K562 (cell line): ENCODE measurements at regions not wholly inside any gene's neighbourhood (a gene's known extent, or its start where the extent isn't known, plus 50 kb on each side); places are given as distances from the start of the nearest gene placed in this dataset.

Experiments
- ATAC-seq: fragments of 200-7000 bp; cut with Tn5 transposase; 3 replicates; pipeline ENCODE4 v1.9.1; 2020; ENCODE audit warnings: moderate library complexity
- BruUV-seq: library from RNA; stranded (reverse); fragments of 400-500 nt; replicated peaks from 2 replicates; lab custom pipeline; 2021; lab: Mats Ljungman, UMichigan
- CTCF ChIA-PET: fragments of 300-600 bp; formaldehyde crosslinking; extraction: SDS; loops from one replicate; lab custom pipeline; 2021; ENCODE audit warnings: low intra/inter-chr PET ratio; lab: Yijun Ruan, JAX
- POLR2A ChIA-PET: fragments of 300-600, 350-650 bp; sonication (Branson Sonifier 250); formaldehyde crosslinking; extraction: SDS; loops from one replicate; lab custom pipeline; 2021; ENCODE audit warnings: antibody characterized with exemption, inconsistent platforms; lab: Yijun Ruan, JAX
- DNase-seq, 4 experiments: peaks; one replicate each; pipeline versions ENCODE4 v3.0.0 to v3.0.0-alpha.2; 2011 to 2018; ENCODE audit warnings: low spot score in 3 of 4, mixed read lengths in 3 of 4; ENCODE audit errors: extremely low read depth in 1 of 4
- FAIRE-seq: peaks from 2 replicates; lab custom pipeline; 2011; peaks lifted over from hg19 to GRCh38; lab: Jason Lieb, UNC
- H2AFZ ChIP-seq: 2 replicates; pipeline ENCODE4 v1.6.0; 2011; ENCODE audit warnings: low read depth, low read length, control low read depth, inconsistent platforms
- H3K27ac ChIP-seq: fragments of 200-600 bp; 3 replicates; pipeline ENCODE4 v1.8.0; 2011; ENCODE audit warnings: low read depth, mild to moderate bottlenecking, control low read depth, inconsistent platforms, low read length, moderate library complexity, mixed read lengths; ENCODE audit errors: extremely low read depth
- H3K27me3 ChIP-seq, 2 experiments: fragments of 300-600 bp in 1 of 2; 2 replicates in 1 of 2; 3 replicates in 1 of 2; pipeline versions ENCODE4 v1.6.0 to v1.8.0; 2011; ENCODE audit warnings: inconsistent platforms in 2 of 2, low read length in 2 of 2, mild to moderate bottlenecking in 1 of 2, mixed read lengths in 1 of 2, moderate library complexity in 1 of 2; ENCODE audit not compliant: control insufficient read depth in 2 of 2, insufficient read depth in 2 of 2
- H3K36me3 ChIP-seq: fragments of 300-600 bp; 3 replicates; pipeline ENCODE4 v1.8.0; 2011; ENCODE audit warnings: mild to moderate bottlenecking, low read length, inconsistent platforms; ENCODE audit not compliant: control insufficient read depth, insufficient read depth
- H3K4me1 ChIP-seq, 2 experiments: fragments of 200-600 bp in 1 of 2; replicated peaks in 1 of 2; 2 replicates in 1 of 2; 3 replicates in 1 of 2; pipeline versions ENCODE4 v1.5.1 to v1.8.0; 2011; ENCODE audit warnings: inconsistent platforms in 2 of 2, low read length in 2 of 2, mild to moderate bottlenecking in 1 of 2, mixed read lengths in 1 of 2, moderate library complexity in 1 of 2; ENCODE audit not compliant: control insufficient read depth in 2 of 2, insufficient read depth in 2 of 2
- H3K4me2 ChIP-seq: 2 replicates; pipeline ENCODE4 v1.6.1; 2011; ENCODE audit warnings: low read length, control low read depth, inconsistent platforms, mixed read lengths; ENCODE audit not compliant: insufficient read depth
- H3K4me3 ChIP-seq: fragments of 200-600 bp; sonication (generic), shearing (Covaris generic); 2 replicates; pipeline ENCODE4 v1.5.1; 2016; ENCODE audit warnings: control low read depth, inconsistent platforms
- H3K79me2 ChIP-seq: fragments of 200-600 bp; 3 replicates; pipeline ENCODE4 v1.8.0; 2011; ENCODE audit warnings: low read length, inconsistent platforms; ENCODE audit not compliant: control insufficient read depth, insufficient read depth
- H3K9ac ChIP-seq, 2 experiments: 2 replicates each; pipeline versions ENCODE4 v1.6.0 to v1.6.1; 2011; ENCODE audit warnings: low read depth in 2 of 2, low read length in 2 of 2, control low read depth in 1 of 2, inconsistent platforms in 1 of 2, mild to moderate bottlenecking in 1 of 2, mixed read lengths in 1 of 2; ENCODE audit not compliant: insufficient read depth in 1 of 2
- H3K9me1 ChIP-seq: one replicate; pipeline ENCODE4 v1.6.0; 2011; ENCODE audit warnings: inconsistent platforms, mild to moderate bottlenecking, low read length, moderate library complexity; ENCODE audit not compliant: control insufficient read depth, insufficient read depth
- H3K9me3 ChIP-seq: replicated peaks from 2 replicates; pipeline ENCODE4 v1.5.1; 2011; ENCODE audit warnings: low read depth, low read length, inconsistent platforms; ENCODE audit not compliant: control insufficient read depth, insufficient read depth
- H4K20me1 ChIP-seq: replicated peaks from 2 replicates; pipeline ENCODE4 v1.6.1; 2011; ENCODE audit warnings: low read length, inconsistent platforms, mixed read lengths; ENCODE audit not compliant: control insufficient read depth, insufficient read depth
- ASH1L ChIP-seq: fragments of 450-650 bp; IDR thresholded peaks from 2 replicates; pipeline ENCODE4 v1.6.1; 2018; ENCODE audit warnings: borderline replicate concordance, mild to moderate bottlenecking, low read depth; ENCODE audit not compliant: partially characterized antibody
- BRF1 ChIP-seq: IDR thresholded peaks from 3 replicates; pipeline ENCODE4 v1.6.1; 2011; ENCODE audit warnings: borderline replicate concordance, mild to moderate bottlenecking; ENCODE audit not compliant: insufficient read length; ENCODE audit errors: extremely low read depth
- CEBPB ChIP-seq: fragments of 450-650 bp; IDR thresholded peaks from 2 replicates; pipeline ENCODE4 v1.6.1; 2016; ENCODE audit warnings: missing genetic modification characterization, missing compliant biosample characterization
- ETS2 ChIP-seq: IDR thresholded peaks from 2 replicates; pipeline ENCODE4 v1.6.1; 2016; ENCODE audit warnings: borderline replicate concordance, missing genetic modification characterization, mild to moderate bottlenecking, moderate library complexity, missing compliant biosample characterization; ENCODE audit not compliant: poor library complexity, severe bottlenecking
- FOXK1 ChIP-seq: sonication (generic); formaldehyde crosslinking; IDR thresholded peaks from 2 replicates; pipeline ENCODE4 v1.8.0; 2022; ENCODE audit warnings: missing genetic modification reagents, mild to moderate bottlenecking, borderline replicate concordance
- IRF2 ChIP-seq: sonication (generic); formaldehyde crosslinking; IDR thresholded peaks from 2 replicates; pipeline ENCODE4 v1.8.1; 2022; ENCODE audit warnings: mild to moderate bottlenecking, missing genetic modification reagents
- KLF16 ChIP-seq: IDR thresholded peaks from 2 replicates; pipeline ENCODE4 v1.6.1; 2016; ENCODE audit warnings: antibody characterized with exemption
- NFIC ChIP-seq: fragments of 450-650 bp; IDR thresholded peaks from 2 replicates; pipeline ENCODE4 v1.6.1; 2017; ENCODE audit warnings: mild to moderate bottlenecking, inconsistent platforms
- PHB ChIP-seq: fragments of 250-450 bp; sonication (Bioruptor Pico); IDR thresholded peaks from 2 replicates; pipeline ENCODE4 v1.5.0; 2021
- PHF21A ChIP-seq: fragments of 450-650 bp; IDR thresholded peaks from 2 replicates; pipeline ENCODE4 v1.6.1; 2017; ENCODE audit warnings: low read depth, borderline replicate concordance
- POLR3A ChIP-seq: IDR thresholded peaks from 2 replicates; pipeline ENCODE4 v1.6.1; 2011; ENCODE audit warnings: borderline replicate concordance, mild to moderate bottlenecking, moderate library complexity; ENCODE audit not compliant: insufficient read length, insufficient read depth; ENCODE audit errors: extremely low read depth
- PRDM10 ChIP-seq: fragments of 450-650 bp; IDR thresholded peaks from 2 replicates; pipeline ENCODE4 v1.6.1; 2018; ENCODE audit not compliant: partially characterized antibody
- RBM34 ChIP-seq: fragments of 200-400 bp; formaldehyde crosslinking; IDR thresholded peaks from 2 replicates; pipeline ENCODE4 v1.6.1; 2018; ENCODE audit warnings: low read length, borderline replicate concordance; ENCODE audit not compliant: insufficient read depth
- SPI1 ChIP-seq: IDR thresholded peaks from 2 replicates; pipeline ENCODE4 v1.6.1; 2011; ENCODE audit warnings: low read depth, low read length, control low read depth, borderline replicate concordance
- TAF7 ChIP-seq: fragments of 450-650 bp; IDR thresholded peaks from 2 replicates; pipeline ENCODE4 v1.6.1; 2016; ENCODE audit warnings: missing genetic modification characterization, missing compliant biosample characterization
- TARDBP ChIP-seq: fragments of 450-650 bp; IDR thresholded peaks from 2 replicates; pipeline ENCODE4 v1.6.1; 2016
- ZMIZ1 ChIP-seq, 2 experiments: fragments of 150-350 bp in 1 of 2; IDR thresholded peaks; 2 replicates each; pipeline ENCODE4 v1.6.1; 2012 to 2016; ENCODE audit warnings: low read depth in 2 of 2, low read length in 2 of 2, mild to moderate bottlenecking in 1 of 2, moderate library complexity in 1 of 2
- ZNF133 ChIP-seq: fragments of 250-450 bp; sonication (Bioruptor Pico); IDR thresholded peaks from 2 replicates; pipeline ENCODE4 v1.4.0; 2020; ENCODE audit warnings: mild to moderate bottlenecking
- ZNF507 ChIP-seq: conservative IDR thresholded peaks from 2 replicates; pipeline ENCODE4 v1.6.1; 2017; ENCODE audit warnings: missing genetic modification characterization, missing compliant biosample characterization
- WGBS: fragments of 100-300 bp; shearing (Covaris generic); methylation state at CpG from one replicate; pipeline ENCODE4 v1.1.6; 2016; ENCODE audit warnings: low coverage, mixed read lengths; ENCODE audit not compliant: insufficient coverage; ENCODE audit errors: missing lambda C conversion rate; 5-methylcytosine and 5-hydroxymethylcytosine counted together
- in situ Hi-C: fragments of 300-500 bp; cut with MboI; formaldehyde crosslinking; loops from 4 replicates; pipeline ENCODE4 v1.15.0; 2018; ENCODE audit warnings: inconsistent platforms, mixed read lengths
- intact Hi-C: fragments of 100-400 bp; cut with micrococcal nuclease; formaldehyde crosslinking; loops from 2 replicates; pipeline ENCODE4 v1.14.2; 2022

GRCh38 chr11:28690746-28691145 lies 582.6 kb downstream of the METTL15 start:
- intact Hi-C loops (no loop called here), in situ Hi-C loops (no loop called here)
- Histone ChIP-seq H3K36me3 (no peaks in the 10 kb centered on the region), H4K20me1 (no peaks in the 10 kb centered on the region), H3K27ac (no peak overlapping the region), H3K4me3 (no peak overlapping the region), H2AFZ (no peak overlapping the region), H3K79me2 (no peaks in the 10 kb centered on the region), H3K4me1 (no peaks in the 10 kb centered on the region), H3K9ac (no peak overlapping the region), H3K9me1 (no peaks in the 10 kb centered on the region), H3K9me3 (no peaks in the 10 kb centered on the region), H3K27me3 (no peaks in the 10 kb centered on the region), H3K4me2 (no peak overlapping the region)
- TF ChIP-seq POLR3A (no peak), FOXK1 (CRISPR knock-in tag) (no peak), TARDBP (no peak), PHF21A (no peak), PHB (CRISPR knock-in tag) (no peak), RBM34 (no peak), BRF1 (no peak), ZNF507 (tag) (no peak), PRDM10 (no peak), CEBPB (no peak), KLF16 (no peak), ZMIZ1 (IDR thresholded peaks at IDR 0.05; ENCODE audit: low read depth in 2 of 2, low read length in 2 of 2) (no peak), ASH1L (no peak), SPI1 (no peak), ZNF133 (no peak), TAF7 (no peak), NFIC (no peak), ETS2 (tag) (no peak), IRF2 (CRISPR knock-in tag) (no peak)
- POLR2A ChIA-PET: no interaction called here
- FAIRE-seq (no peak), ATAC-seq (no peak), DNase-seq (no peak)
- BruUV-seq: no TSS peak
- CTCF ChIA-PET: no interaction called here
- WGBS: 0% methylated on average over 2 of the region's 2 CpGs
